ENCODE measurements at regions not wholly inside any gene's neighbourhood (a gene's known extent, or its start where the extent isn't known, plus 50 kb on each side); places are given as distances from the start of the nearest gene placed in this dataset.
"Not testable (repeated sequence)": the region's sequence is repeated elsewhere in the genome, so short reads cannot be mapped to it uniquely, and the experiment has no call there.

- no peak overlapping the region for H3K9ac ChIP-seq (ENCODE audit: low read depth, low read length)
- H3K79me2 ChIP-seq (ENCODE audit: insufficient read depth, low read length) = no peaks in the 10 kb centered on the region
- no peak for ATAC-seq (ENCODE audit: insufficient read depth, low read depth)
These were observed 723.8 kb downstream of the MECOM start for GRCh38 chr3:168939651-168940238.

GRCh38 chr3:168933614-168934013 is 729.9 kb downstream of the MECOM start:
- Histone ChIP-seq H3K4me3 (ENCODE audit: low read depth in 1 of 2, low read length in 2 of 2) (no peak overlapping the region), H3K27me3 (ENCODE audit: insufficient read depth, low read length, poor library complexity) (no peaks in the 10 kb centered on the region), H3K4me1 (ENCODE audit: insufficient read depth, low read length) (no peaks in the 10 kb centered on the region), H3K9ac (ENCODE audit: low read depth, low read length) (no peak overlapping the region), H2AFZ (ENCODE audit: low read depth, low read length) (no peak overlapping the region), H3K27ac (ENCODE audit: low read length) (no peak overlapping the region), H3K9me3 (ENCODE audit: insufficient read depth, low read length, severe bottlenecking) (no peaks in the 10 kb centered on the region), H3K4me2 (ENCODE audit: insufficient read depth, low read length) (no peak overlapping the region), H4K20me1 (ENCODE audit: insufficient read depth, low read length) (no peaks in the 10 kb centered on the region), H3K36me3 (ENCODE audit: insufficient read depth, low read length) (no peaks in the 10 kb centered on the region), H3K79me2 (ENCODE audit: insufficient read depth, low read length) (no peaks in the 10 kb centered on the region)
- DNase-seq = no peak
- ATAC-seq (ENCODE audit: insufficient read depth, low read depth) = no peak
- TF ChIP-seq EZH2 (IDR thresholded peaks at IDR 0.05; ENCODE audit: borderline replicate concordance, low read depth, low read length, severe bottlenecking) (no peak), CTCF (IDR thresholded peaks at IDR 0.05; ENCODE audit: borderline replicate concordance, extremely low read depth, low read length, poor library complexity, severe bottlenecking) (no peak)

More at GRCh38 chr3:168939651-168940238, 723.8 kb downstream of the MECOM start:
- Histone ChIP-seq H2AFZ (ENCODE audit: low read depth, low read length) (no peak overlapping the region), H3K27me3 (ENCODE audit: insufficient read depth, low read length, poor library complexity) (no peaks in the 10 kb centered on the region), H3K27ac (ENCODE audit: low read length) (no peak overlapping the region), H4K20me1 (ENCODE audit: insufficient read depth, low read length) (no peaks in the 10 kb centered on the region), H3K4me2 (ENCODE audit: insufficient read depth, low read length) (no peak overlapping the region), H3K4me1 (ENCODE audit: insufficient read depth, low read length) (no peaks in the 10 kb centered on the region), H3K4me3 (ENCODE audit: low read depth in 1 of 2, low read length in 2 of 2) (no peak overlapping the region), H3K9me3 (ENCODE audit: insufficient read depth, low read length, severe bottlenecking) (no peaks in the 10 kb centered on the region), H3K36me3 (ENCODE audit: insufficient read depth, low read length) (no peaks in the 10 kb centered on the region)
- DNase-seq = no peak
- TF ChIP-seq EZH2 (IDR thresholded peaks at IDR 0.05; ENCODE audit: borderline replicate concordance, low read depth, low read length, severe bottlenecking) (no peak), CTCF (IDR thresholded peaks at IDR 0.05; ENCODE audit: borderline replicate concordance, extremely low read depth, low read length, poor library complexity, severe bottlenecking) (no peak)

GRCh38 chr3:168929997-168930396 is 733.5 kb downstream of the MECOM start:
- not testable (repeated sequence) for H3K79me2 ChIP-seq (ENCODE audit: insufficient read depth, low read length); H3K27me3 ChIP-seq (ENCODE audit: insufficient read depth, low read length, poor library complexity); ATAC-seq (ENCODE audit: insufficient read depth, low read depth); H4K20me1 ChIP-seq (ENCODE audit: insufficient read depth, low read length); H3K9me3 ChIP-seq (ENCODE audit: insufficient read depth, low read length, severe bottlenecking); H3K4me1 ChIP-seq (ENCODE audit: insufficient read depth, low read length); DNase-seq; H3K9ac ChIP-seq (ENCODE audit: low read depth, low read length); H2AFZ ChIP-seq (ENCODE audit: low read depth, low read length); H3K27ac ChIP-seq (ENCODE audit: low read length); H3K36me3 ChIP-seq (ENCODE audit: insufficient read depth, low read length); H3K4me2 ChIP-seq (ENCODE audit: insufficient read depth, low read length); H3K4me3 ChIP-seq (ENCODE audit: low read depth in 1 of 2, low read length in 2 of 2)

GRCh38 chr3:168926426-168926825 is 737.1 kb downstream of the MECOM start:
- H2AFZ ChIP-seq (ENCODE audit: low read depth, low read length) = no peak overlapping the region
- H3K27me3 ChIP-seq (ENCODE audit: insufficient read depth, low read length, poor library complexity) = no peaks in the 10 kb centered on the region
- no peak overlapping the region for H3K9ac ChIP-seq (ENCODE audit: low read depth, low read length)
- no peaks in the 10 kb centered on the region for H4K20me1 ChIP-seq (ENCODE audit: insufficient read depth, low read length)
- H3K27ac ChIP-seq (ENCODE audit: low read length) = no peak overlapping the region
- no peaks in the 10 kb centered on the region for H3K36me3 ChIP-seq (ENCODE audit: insufficient read depth, low read length)
- no peaks in the 10 kb centered on the region for H3K9me3 ChIP-seq (ENCODE audit: insufficient read depth, low read length, severe bottlenecking)
- ATAC-seq (ENCODE audit: insufficient read depth, low read depth) = no peak
- TF ChIP-seq EZH2 (IDR thresholded peaks at IDR 0.05; ENCODE audit: borderline replicate concordance, low read depth, low read length, severe bottlenecking) (no peak), CTCF (IDR thresholded peaks at IDR 0.05; ENCODE audit: borderline replicate concordance, extremely low read depth, low read length, poor library complexity, severe bottlenecking) (no peak)
- no peaks in the 10 kb centered on the region for H3K79me2 ChIP-seq (ENCODE audit: insufficient read depth, low read length)
- H3K4me2 ChIP-seq (ENCODE audit: insufficient read depth, low read length) = no peak overlapping the region
- no peak for DNase-seq
- H3K4me3 ChIP-seq (ENCODE audit: low read depth in 1 of 2, low read length in 2 of 2) = no peak overlapping the region
- H3K4me1 ChIP-seq (ENCODE audit: insufficient read depth, low read length) = no peaks in the 10 kb centered on the region
